SH-SY5Y (cell line): ENCODE measurements at regions not wholly inside any gene's neighbourhood (a gene's known extent, or its start where the extent isn't known, plus 50 kb on each side); places are given as distances from the start of the nearest gene placed in this dataset.

Experiments used
- GATA2 ChIP-seq: IDR thresholded peaks from 2 replicates; pipeline ENCODE4 v1.6.1; 2011; ENCODE audit warnings: mild to moderate bottlenecking, low read depth, low read length
- GATA3 ChIP-seq: IDR thresholded peaks from 2 replicates; pipeline ENCODE4 v1.6.1; 2011; ENCODE audit warnings: low read depth, mild to moderate bottlenecking, low read length, moderate library complexity

- TF ChIP-seq GATA2, result no peak
- TF ChIP-seq GATA3, result no peak
Observed at GRCh38 chr10:43748560-43748959, 99.9 kb upstream of the ZNF32 start.

- TF ChIP-seq GATA2 (no peak), GATA3 (no peak)
Observed at GRCh38 chr10:43746906-43747305, 98.2 kb upstream of the ZNF32 start.

GRCh38 chr10:43739161-43739560 lies 90.5 kb upstream of the ZNF32 start:
- TF ChIP-seq GATA3 (no peak), GATA2 (no peak)

GRCh38 chr10:43737003-43737402 lies 88.3 kb upstream of the ZNF32 start:
- TF ChIP-seq GATA2 (no peak), GATA3 (no peak)

- TF ChIP-seq GATA3, result no peak
- TF ChIP-seq GATA2, result no peak
Observed at GRCh38 chr10:43735907-43736306, 87.2 kb upstream of the ZNF32 start.

- no peak for TF ChIP-seq GATA2
- TF ChIP-seq GATA3, result no peak
Observed at GRCh38 chr10:43734716-43735115, 86.0 kb upstream of the ZNF32 start.

- TF ChIP-seq GATA3 (no peak), GATA2 (no peak)
Observed at GRCh38 chr10:43731486-43731885, 82.8 kb upstream of the ZNF32 start.

GRCh38 chr10:43728425-43728824 lies 79.7 kb upstream of the ZNF32 start:
- TF ChIP-seq GATA3, result no peak
- no peak for TF ChIP-seq GATA2

- TF ChIP-seq GATA2, result no peak
Observed at GRCh38 chr10:43727935-43728334, 79.3 kb upstream of the ZNF32 start.

GRCh38 chr10:43715334-43715733 lies 66.7 kb upstream of the ZNF32 start:
- TF ChIP-seq GATA2, result no peak
- no peak for TF ChIP-seq GATA3

GRCh38 chr10:43712821-43713584 lies 64.3 kb upstream of the ZNF32 start:
- TF ChIP-seq GATA2 (no peak), GATA3 (no peak)

- no peak for TF ChIP-seq GATA2
- no peak for TF ChIP-seq GATA3
Observed at GRCh38 chr10:43710772-43711471, 62.2 kb upstream of the ZNF32 start.

GRCh38 chr10:43708262-43708661 lies 59.6 kb upstream of the ZNF32 start:
- no peak for TF ChIP-seq GATA3
- TF ChIP-seq GATA2, result no peak

GRCh38 chr10:43707770-43708169 lies 59.1 kb upstream of the ZNF32 start:
- TF ChIP-seq GATA3 (no peak), GATA2 (no peak)

- TF ChIP-seq GATA2 (no peak), GATA3 (no peak)
Observed at GRCh38 chr10:43706166-43706565, 57.5 kb upstream of the ZNF32 start.
